ENCODE measurements at regions not wholly inside any gene's neighbourhood (a gene's known extent, or its start where the extent isn't known, plus 50 kb on each side); places are given as distances from the start of the nearest gene placed in this dataset.
A peak's percentile ranks its signal among the peaks of the same experiment; 100 is the strongest.

DNA sequence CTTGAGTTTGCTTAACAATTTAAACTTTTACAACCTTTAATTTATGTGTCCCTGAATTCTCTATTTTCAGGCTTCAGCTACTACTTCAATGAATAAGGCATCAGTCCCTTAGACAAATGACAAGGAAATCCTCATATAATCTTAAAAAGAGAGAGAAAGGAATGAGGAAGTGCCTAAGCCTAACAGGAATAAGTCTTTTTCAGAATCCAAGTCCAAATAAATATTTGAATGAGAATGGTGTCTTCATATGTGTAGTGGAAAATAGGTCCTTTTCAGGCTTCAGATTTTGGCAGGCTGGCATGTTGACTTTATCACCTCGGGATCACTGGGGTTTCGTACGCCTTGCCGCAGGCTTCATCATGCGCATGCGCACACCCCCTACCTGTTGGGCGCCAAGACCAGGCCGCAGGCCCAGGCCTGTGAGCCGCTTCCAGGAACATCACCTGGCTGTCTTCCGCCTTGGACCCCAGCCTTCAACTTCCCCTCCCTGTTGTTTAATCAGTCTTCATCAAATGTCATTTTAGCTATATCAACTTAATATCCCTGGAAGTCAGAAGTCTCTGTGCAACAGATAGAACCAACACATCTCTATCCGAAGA lies 334.5 kb downstream of the SOX2 start:
- H3K4me1 ChIP-seq (ENCODE audit: control insufficient read depth in 2 of 3, insufficient read depth in 2 of 3, low read depth in 1 of 3, low read length in 3 of 3) = no peaks in the 10 kb centered on the region
- no peak overlapping the region for H3K4me3 ChIP-seq (ENCODE audit: low read length in 3 of 3)
- H3K9me3 ChIP-seq (ENCODE audit: control insufficient read depth in 2 of 3, insufficient read depth in 1 of 3, low read length in 3 of 3) = no peaks in the 10 kb centered on the region
- no peak overlapping the region for H3K9ac ChIP-seq (ENCODE audit: low read length in 3 of 3)
- no peaks in the 10 kb centered on the region for H3K36me3 ChIP-seq (ENCODE audit: control insufficient read depth in 2 of 3, insufficient read depth in 3 of 3, low read length in 3 of 3)
- no peaks in the 10 kb centered on the region for H3K27me3 ChIP-seq (ENCODE audit: control insufficient read depth, insufficient read depth, low read length)
- DNase-seq (no peak), FAIRE-seq (no peak)
- intact Hi-C loops (cut with DNase I) = no loop called here
- H3K27ac ChIP-seq (ENCODE audit: low read depth in 2 of 2, low read length in 2 of 2) = no peak overlapping the region
- TF ChIP-seq, protein P1, sequence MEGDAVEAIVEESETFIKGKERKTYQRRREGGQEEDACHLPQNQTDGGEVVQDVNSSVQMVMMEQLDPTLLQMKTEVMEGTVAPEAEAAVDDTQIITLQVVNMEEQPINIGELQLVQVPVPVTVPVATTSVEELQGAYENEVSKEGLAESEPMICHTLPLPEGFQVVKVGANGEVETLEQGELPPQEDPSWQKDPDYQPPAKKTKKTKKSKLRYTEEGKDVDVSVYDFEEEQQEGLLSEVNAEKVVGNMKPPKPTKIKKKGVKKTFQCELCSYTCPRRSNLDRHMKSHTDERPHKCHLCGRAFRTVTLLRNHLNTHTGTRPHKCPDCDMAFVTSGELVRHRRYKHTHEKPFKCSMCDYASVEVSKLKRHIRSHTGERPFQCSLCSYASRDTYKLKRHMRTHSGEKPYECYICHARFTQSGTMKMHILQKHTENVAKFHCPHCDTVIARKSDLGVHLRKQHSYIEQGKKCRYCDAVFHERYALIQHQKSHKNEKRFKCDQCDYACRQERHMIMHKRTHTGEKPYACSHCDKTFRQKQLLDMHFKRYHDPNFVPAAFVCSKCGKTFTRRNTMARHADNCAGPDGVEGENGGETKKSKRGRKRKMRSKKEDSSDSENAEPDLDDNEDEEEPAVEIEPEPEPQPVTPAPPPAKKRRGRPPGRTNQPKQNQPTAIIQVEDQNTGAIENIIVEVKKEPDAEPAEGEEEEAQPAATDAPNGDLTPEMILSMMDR (IDR thresholded peaks at IDR 0.05; ENCODE audit: borderline replicate concordance, extremely low read depth, insufficient read depth) = no peak

DNA sequence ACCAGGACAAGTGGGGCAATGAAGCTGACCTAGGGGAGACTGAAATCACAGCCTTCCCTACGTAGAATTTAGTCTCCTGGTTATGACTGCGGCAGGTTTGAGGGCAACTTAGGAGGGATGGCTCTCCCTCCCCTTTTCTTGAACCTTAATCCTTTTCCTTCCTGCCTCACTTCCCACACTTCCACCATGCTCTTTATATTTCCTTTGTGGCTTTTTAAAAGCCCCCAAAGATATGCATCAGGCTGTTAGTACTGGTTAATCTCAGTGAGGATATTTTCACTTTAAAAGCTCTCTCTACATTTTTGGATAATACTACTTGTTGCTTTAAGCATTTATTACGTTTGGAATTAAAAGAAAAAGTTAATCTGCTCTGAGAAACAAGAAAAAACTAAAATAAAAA lies 339.2 kb downstream of the SOX2 start:
- TF ChIP-seq, protein P1 (IDR thresholded peaks at IDR 0.05; ENCODE audit: borderline replicate concordance, extremely low read depth, insufficient read depth) = no peak
- no peak overlapping the region for H3K4me3 ChIP-seq (ENCODE audit: low read length in 3 of 3)
- H3K36me3 ChIP-seq (ENCODE audit: control insufficient read depth in 2 of 3, insufficient read depth in 3 of 3, low read length in 3 of 3) = no peaks in the 10 kb centered on the region
- DNase-seq (no peak), FAIRE-seq (no peak)
- no peaks in the 10 kb centered on the region for H3K9me3 ChIP-seq (ENCODE audit: control insufficient read depth in 2 of 3, insufficient read depth in 1 of 3, low read length in 3 of 3)
- no peaks in the 10 kb centered on the region for H3K4me1 ChIP-seq (ENCODE audit: control insufficient read depth in 2 of 3, insufficient read depth in 2 of 3, low read depth in 1 of 3, low read length in 3 of 3)
- H3K9ac ChIP-seq (ENCODE audit: low read length in 3 of 3) = no peak overlapping the region
- H3K27me3 ChIP-seq (ENCODE audit: control insufficient read depth, insufficient read depth, low read length) = no peaks in the 10 kb centered on the region
- no peak overlapping the region for H3K27ac ChIP-seq (ENCODE audit: low read depth in 2 of 2, low read length in 2 of 2)
- intact Hi-C loops (cut with DNase I) = no loop called here

DNA sequence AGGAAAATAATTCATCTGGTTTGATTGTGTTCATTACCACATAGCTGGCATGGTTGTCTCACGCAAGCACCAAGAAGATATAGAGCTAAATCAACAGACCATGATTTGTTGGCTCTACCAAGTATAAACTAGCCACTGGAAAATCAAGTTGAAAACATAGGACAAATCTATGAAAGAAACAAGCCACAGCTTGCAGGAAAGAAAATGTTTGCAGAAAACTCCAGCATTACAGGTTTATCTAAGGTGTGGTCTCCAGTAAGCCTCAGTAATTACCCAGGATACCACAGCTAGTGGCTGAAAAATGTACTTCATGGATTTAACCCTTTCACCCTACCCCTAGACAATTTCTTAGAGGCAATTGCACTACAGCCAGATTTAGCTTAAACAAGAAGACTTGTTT lies 340.6 kb downstream of the SOX2 start:
- Histone ChIP-seq H3K27ac (ENCODE audit: low read depth in 2 of 2, low read length in 2 of 2) (no peak overlapping the region), H3K4me1 (ENCODE audit: control insufficient read depth in 2 of 3, insufficient read depth in 2 of 3, low read depth in 1 of 3, low read length in 3 of 3) (no peaks in the 10 kb centered on the region), H3K4me3 (ENCODE audit: low read length in 3 of 3) (no peak overlapping the region), H3K9ac (ENCODE audit: low read length in 3 of 3) (no peak overlapping the region), H3K27me3 (ENCODE audit: control insufficient read depth, insufficient read depth, low read length) (no peaks in the 10 kb centered on the region), H3K9me3 (ENCODE audit: control insufficient read depth in 2 of 3, insufficient read depth in 1 of 3, low read length in 3 of 3) (no peaks in the 10 kb centered on the region), H3K36me3 (ENCODE audit: control insufficient read depth in 2 of 3, insufficient read depth in 3 of 3, low read length in 3 of 3) (no peaks in the 10 kb centered on the region)
- no peak for FAIRE-seq
- TF ChIP-seq, protein P1 (IDR thresholded peaks at IDR 0.05; ENCODE audit: borderline replicate concordance, extremely low read depth, insufficient read depth) = no peak
- intact Hi-C loops (cut with DNase I) = no loop called here
- DNase-seq = peak in 1 of 5 donors; percentile 5

DNA sequence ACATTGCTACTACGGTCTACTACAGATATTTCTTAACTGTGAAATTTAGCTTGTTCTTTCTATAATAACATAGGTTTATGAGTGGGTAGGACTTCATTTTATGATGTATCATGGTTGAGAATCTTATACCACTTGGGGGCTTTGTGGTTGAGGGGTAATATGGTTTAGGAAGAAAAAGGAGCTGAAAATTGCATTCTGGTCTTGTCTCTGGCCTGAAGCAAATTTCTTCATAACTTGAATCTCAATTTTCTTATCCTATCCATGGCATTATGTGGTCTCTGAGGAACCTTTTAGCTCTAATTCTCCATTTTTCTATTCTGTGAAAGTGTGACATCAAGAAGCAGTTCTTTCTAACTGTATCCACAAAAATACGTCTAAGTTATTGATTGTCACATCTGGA lies 341.0 kb downstream of the SOX2 start:
- H3K9ac ChIP-seq (ENCODE audit: low read length in 3 of 3) = no peak overlapping the region
- intact Hi-C loops (cut with DNase I) = no loop called here
- H3K9me3 ChIP-seq (ENCODE audit: control insufficient read depth in 2 of 3, insufficient read depth in 1 of 3, low read length in 3 of 3) = no peaks in the 10 kb centered on the region
- no peak for DNase-seq
- no peaks in the 10 kb centered on the region for H3K27me3 ChIP-seq (ENCODE audit: control insufficient read depth, insufficient read depth, low read length)
- no peak overlapping the region for H3K4me3 ChIP-seq (ENCODE audit: low read length in 3 of 3)
- no peak overlapping the region for H3K27ac ChIP-seq (ENCODE audit: low read depth in 2 of 2, low read length in 2 of 2)
- no peak for FAIRE-seq
- H3K36me3 ChIP-seq (ENCODE audit: control insufficient read depth in 2 of 3, insufficient read depth in 3 of 3, low read length in 3 of 3) = no peaks in the 10 kb centered on the region
- TF ChIP-seq, protein P1 (IDR thresholded peaks at IDR 0.05; ENCODE audit: borderline replicate concordance, extremely low read depth, insufficient read depth) = no peak
- no peaks in the 10 kb centered on the region for H3K4me1 ChIP-seq (ENCODE audit: control insufficient read depth in 2 of 3, insufficient read depth in 2 of 3, low read depth in 1 of 3, low read length in 3 of 3)

Data from kidney (tissue), 13 donors.